K562 (cell line): ENCODE measurements at regions not wholly inside any gene's neighbourhood (a gene's known extent, or its start where the extent isn't known, plus 50 kb on each side); places are given as distances from the start of the nearest gene placed in this dataset.

Experiments
- ATAC-seq: fragments of 200-7000 bp; cut with Tn5 transposase; 3 replicates; pipeline ENCODE4 v1.9.1; 2020; ENCODE audit warnings: moderate library complexity
- BruUV-seq: library from RNA; stranded (reverse); fragments of 400-500 nt; replicated peaks from 2 replicates; lab custom pipeline; 2021; lab: Mats Ljungman, UMichigan
- CTCF ChIA-PET: fragments of 300-600 bp; formaldehyde crosslinking; extraction: SDS; loops from one replicate; lab custom pipeline; 2021; ENCODE audit warnings: low intra/inter-chr PET ratio; lab: Yijun Ruan, JAX
- POLR2A ChIA-PET: fragments of 300-600, 350-650 bp; sonication (Branson Sonifier 250); formaldehyde crosslinking; extraction: SDS; loops from one replicate; lab custom pipeline; 2021; ENCODE audit warnings: antibody characterized with exemption, inconsistent platforms; lab: Yijun Ruan, JAX
- DNase-seq, 4 experiments: peaks; one replicate each; pipeline versions ENCODE4 v3.0.0 to v3.0.0-alpha.2; 2011 to 2018; ENCODE audit warnings: low spot score in 3 of 4, mixed read lengths in 3 of 4; ENCODE audit errors: extremely low read depth in 1 of 4
- FAIRE-seq: peaks from 2 replicates; lab custom pipeline; 2011; peaks lifted over from hg19 to GRCh38; lab: Jason Lieb, UNC
- H2AFZ ChIP-seq: 2 replicates; pipeline ENCODE4 v1.6.0; 2011; ENCODE audit warnings: low read depth, low read length, control low read depth, inconsistent platforms
- H3K27ac ChIP-seq: fragments of 200-600 bp; 3 replicates; pipeline ENCODE4 v1.8.0; 2011; ENCODE audit warnings: low read depth, mild to moderate bottlenecking, control low read depth, inconsistent platforms, low read length, moderate library complexity, mixed read lengths; ENCODE audit errors: extremely low read depth
- H3K27me3 ChIP-seq, 2 experiments: fragments of 300-600 bp in 1 of 2; 2 replicates in 1 of 2; 3 replicates in 1 of 2; pipeline versions ENCODE4 v1.6.0 to v1.8.0; 2011; ENCODE audit warnings: inconsistent platforms in 2 of 2, low read length in 2 of 2, mild to moderate bottlenecking in 1 of 2, mixed read lengths in 1 of 2, moderate library complexity in 1 of 2; ENCODE audit not compliant: control insufficient read depth in 2 of 2, insufficient read depth in 2 of 2
- H3K36me3 ChIP-seq: fragments of 300-600 bp; 3 replicates; pipeline ENCODE4 v1.8.0; 2011; ENCODE audit warnings: mild to moderate bottlenecking, low read length, inconsistent platforms; ENCODE audit not compliant: control insufficient read depth, insufficient read depth
- H3K4me1 ChIP-seq, 2 experiments: fragments of 200-600 bp in 1 of 2; replicated peaks in 1 of 2; 2 replicates in 1 of 2; 3 replicates in 1 of 2; pipeline versions ENCODE4 v1.5.1 to v1.8.0; 2011; ENCODE audit warnings: inconsistent platforms in 2 of 2, low read length in 2 of 2, mild to moderate bottlenecking in 1 of 2, mixed read lengths in 1 of 2, moderate library complexity in 1 of 2; ENCODE audit not compliant: control insufficient read depth in 2 of 2, insufficient read depth in 2 of 2
- H3K4me2 ChIP-seq: 2 replicates; pipeline ENCODE4 v1.6.1; 2011; ENCODE audit warnings: low read length, control low read depth, inconsistent platforms, mixed read lengths; ENCODE audit not compliant: insufficient read depth
- H3K4me3 ChIP-seq: fragments of 200-600 bp; sonication (generic), shearing (Covaris generic); 2 replicates; pipeline ENCODE4 v1.5.1; 2016; ENCODE audit warnings: control low read depth, inconsistent platforms
- H3K79me2 ChIP-seq: fragments of 200-600 bp; 3 replicates; pipeline ENCODE4 v1.8.0; 2011; ENCODE audit warnings: low read length, inconsistent platforms; ENCODE audit not compliant: control insufficient read depth, insufficient read depth
- H3K9ac ChIP-seq, 2 experiments: 2 replicates each; pipeline versions ENCODE4 v1.6.0 to v1.6.1; 2011; ENCODE audit warnings: low read depth in 2 of 2, low read length in 2 of 2, control low read depth in 1 of 2, inconsistent platforms in 1 of 2, mild to moderate bottlenecking in 1 of 2, mixed read lengths in 1 of 2; ENCODE audit not compliant: insufficient read depth in 1 of 2
- H3K9me1 ChIP-seq: one replicate; pipeline ENCODE4 v1.6.0; 2011; ENCODE audit warnings: inconsistent platforms, mild to moderate bottlenecking, low read length, moderate library complexity; ENCODE audit not compliant: control insufficient read depth, insufficient read depth
- H3K9me3 ChIP-seq: replicated peaks from 2 replicates; pipeline ENCODE4 v1.5.1; 2011; ENCODE audit warnings: low read depth, low read length, inconsistent platforms; ENCODE audit not compliant: control insufficient read depth, insufficient read depth
- H4K20me1 ChIP-seq: replicated peaks from 2 replicates; pipeline ENCODE4 v1.6.1; 2011; ENCODE audit warnings: low read length, inconsistent platforms, mixed read lengths; ENCODE audit not compliant: control insufficient read depth, insufficient read depth
- BCOR ChIP-seq: fragments of 450-650 bp; IDR thresholded peaks from 2 replicates; pipeline ENCODE4 v1.6.1; 2016
- FIP1L1 ChIP-seq: fragments of 200-400 bp; formaldehyde crosslinking; IDR thresholded peaks from 2 replicates; pipeline ENCODE4 v1.6.1; 2018; ENCODE audit warnings: mild to moderate bottlenecking, low read depth, low read length; ENCODE audit not compliant: poor library complexity, severe bottlenecking
- GTF2A2 ChIP-seq: IDR thresholded peaks from 2 replicates; pipeline ENCODE4 v1.6.1; 2016; ENCODE audit warnings: mild to moderate bottlenecking, missing genetic modification characterization, missing compliant biosample characterization
- HDAC8 ChIP-seq: fragments of 450-650 bp; IDR thresholded peaks from 2 replicates; pipeline ENCODE4 v1.6.1; 2016; ENCODE audit warnings: mild to moderate bottlenecking, missing genetic modification characterization, moderate library complexity, missing compliant biosample characterization
- HLTF ChIP-seq: fragments of 450-650 bp; IDR thresholded peaks from 2 replicates; pipeline ENCODE4 v1.6.1; 2016
- ILF3 ChIP-seq: fragments of 450-650 bp; IDR thresholded peaks from 2 replicates; pipeline ENCODE4 v1.6.1; 2018; ENCODE audit warnings: antibody characterized with exemption, mild to moderate bottlenecking, moderate library complexity, borderline replicate concordance
- JUND ChIP-seq, 2 experiments: IDR thresholded peaks; 2 replicates in 1 of 2; 3 replicates in 1 of 2; pipeline ENCODE4 v1.6.1; 2011; ENCODE audit warnings: borderline replicate concordance in 2 of 2, low read depth in 2 of 2, low read length in 2 of 2, improper control_type of control experiment in 1 of 2, missing biosample characterization in 1 of 2, missing genetic modification characterization in 1 of 2, missing genetic modification reagents in 1 of 2
- MTA1 ChIP-seq: fragments of 450-650 bp; IDR thresholded peaks from 2 replicates; pipeline ENCODE4 v1.6.1; 2017; ENCODE audit warnings: borderline replicate concordance
- NBN ChIP-seq: fragments of 450-650 bp; IDR thresholded peaks from 2 replicates; pipeline ENCODE4 v1.6.1; 2016; ENCODE audit warnings: low read depth, mild to moderate bottlenecking
- OTX1 ChIP-seq: fragments of 450-650 bp; formaldehyde crosslinking; IDR thresholded peaks from 2 replicates; pipeline ENCODE4 v1.4.0; 2022; ENCODE audit warnings: mild to moderate bottlenecking
- PHF8 ChIP-seq: fragments of 200-600 bp; sonication (generic); IDR thresholded peaks from 2 replicates; pipeline ENCODE4 v1.6.1; 2012; ENCODE audit warnings: mixed run types, mild to moderate bottlenecking, inconsistent platforms, low read length, moderate library complexity, borderline replicate concordance
- TRIM28 ChIP-seq: fragments of 450-650 bp; IDR thresholded peaks from 2 replicates; pipeline ENCODE4 v1.6.1; 2017
- ZNF41 ChIP-seq: fragments of 250-450 bp; sonication (Bioruptor Pico); conservative IDR thresholded peaks from 2 replicates; pipeline ENCODE4 v1.4.0; 2020; ENCODE audit warnings: mild to moderate bottlenecking
- ZNF589 ChIP-seq: fragments of 200-800 bp; sonication (Bioruptor generic); IDR thresholded peaks from 2 replicates; pipeline ENCODE4 v1.6.1; 2016; ENCODE audit warnings: low read depth, missing genetic modification characterization, missing compliant biosample characterization
- WGBS: fragments of 100-300 bp; shearing (Covaris generic); methylation state at CpG from one replicate; pipeline ENCODE4 v1.1.6; 2016; ENCODE audit warnings: low coverage, mixed read lengths; ENCODE audit not compliant: insufficient coverage; ENCODE audit errors: missing lambda C conversion rate; 5-methylcytosine and 5-hydroxymethylcytosine counted together
- in situ Hi-C: fragments of 300-500 bp; cut with MboI; formaldehyde crosslinking; loops from 4 replicates; pipeline ENCODE4 v1.15.0; 2018; ENCODE audit warnings: inconsistent platforms, mixed read lengths
- intact Hi-C: fragments of 100-400 bp; cut with micrococcal nuclease; formaldehyde crosslinking; loops from 2 replicates; pipeline ENCODE4 v1.14.2; 2022
- TF ChIP-seq, protein P1 (sequence below): fragments of 250-450 bp; sonication (Bioruptor Pico); IDR thresholded peaks from 2 replicates; pipeline ENCODE4 v1.8.0; 2021; ENCODE audit warnings: moderate library complexity, mild to moderate bottlenecking, inconsistent platforms
- TF ChIP-seq, protein P2 (sequence below): fragments of 250-450 bp; sonication (Bioruptor Pico); IDR thresholded peaks from 2 replicates; pipeline ENCODE4 v1.8.0; 2022; ENCODE audit warnings: inconsistent platforms
- TF ChIP-seq, protein P3 (sequence below): fragments of 450-650 bp; formaldehyde crosslinking; IDR thresholded peaks from 2 replicates; pipeline ENCODE4 v1.4.0; 2020; ENCODE audit warnings: mild to moderate bottlenecking, moderate library complexity
- TF ChIP-seq, protein P4 (sequence below): IDR thresholded peaks from 2 replicates; pipeline ENCODE4 v1.6.1; 2011; ENCODE audit not compliant: insufficient read length; ENCODE audit errors: extremely low read depth

DNA sequence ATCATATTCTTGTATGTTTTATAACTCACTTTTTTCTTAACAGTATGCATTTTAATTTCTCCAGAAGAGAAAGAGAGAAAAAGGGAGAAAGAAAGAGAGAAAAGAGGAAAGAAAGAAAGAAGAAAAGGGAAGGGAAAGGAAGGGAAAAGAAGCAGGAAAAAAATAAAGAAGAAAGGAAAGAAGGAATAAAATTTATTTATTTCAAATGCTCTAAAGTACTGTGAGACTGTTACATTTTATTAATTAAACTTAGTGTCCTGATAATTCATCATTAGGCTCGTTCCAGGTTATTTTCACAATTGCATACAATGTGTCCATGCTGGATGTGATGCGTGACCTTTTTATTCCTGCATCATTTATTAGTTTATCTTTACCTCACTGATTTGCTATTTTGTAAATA, 1023.4 kb upstream of the KLHL29 start:
- WGBS: 3% methylated on average over 2 of the region's 2 CpGs
- CTCF ChIA-PET: no interaction called here
- TF ChIP-seq PHF8: no peak
- no peak for TF ChIP-seq JUND (IDR thresholded peaks at IDR 0.05; ENCODE audit: borderline replicate concordance, low read depth, low read length)
- no peak for TF ChIP-seq JUND (tag; IDR thresholded peaks at IDR 0.05; ENCODE audit: borderline replicate concordance, low read depth, low read length)
- TF ChIP-seq HLTF: no peak
- TF ChIP-seq BCOR: no peak
- TF ChIP-seq GTF2A2 (tag): no peak
- no peak for TF ChIP-seq NBN
- no peak for TF ChIP-seq TRIM28
- TF ChIP-seq, protein P1, sequence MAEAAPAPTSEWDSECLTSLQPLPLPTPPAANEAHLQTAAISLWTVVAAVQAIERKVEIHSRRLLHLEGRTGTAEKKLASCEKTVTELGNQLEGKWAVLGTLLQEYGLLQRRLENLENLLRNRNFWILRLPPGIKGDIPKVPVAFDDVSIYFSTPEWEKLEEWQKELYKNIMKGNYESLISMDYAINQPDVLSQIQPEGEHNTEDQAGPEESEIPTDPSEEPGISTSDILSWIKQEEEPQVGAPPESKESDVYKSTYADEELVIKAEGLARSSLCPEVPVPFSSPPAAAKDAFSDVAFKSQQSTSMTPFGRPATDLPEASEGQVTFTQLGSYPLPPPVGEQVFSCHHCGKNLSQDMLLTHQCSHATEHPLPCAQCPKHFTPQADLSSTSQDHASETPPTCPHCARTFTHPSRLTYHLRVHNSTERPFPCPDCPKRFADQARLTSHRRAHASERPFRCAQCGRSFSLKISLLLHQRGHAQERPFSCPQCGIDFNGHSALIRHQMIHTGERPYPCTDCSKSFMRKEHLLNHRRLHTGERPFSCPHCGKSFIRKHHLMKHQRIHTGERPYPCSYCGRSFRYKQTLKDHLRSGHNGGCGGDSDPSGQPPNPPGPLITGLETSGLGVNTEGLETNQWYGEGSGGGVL (CRISPR knock-in tag): no peak
- TF ChIP-seq, protein P2, sequence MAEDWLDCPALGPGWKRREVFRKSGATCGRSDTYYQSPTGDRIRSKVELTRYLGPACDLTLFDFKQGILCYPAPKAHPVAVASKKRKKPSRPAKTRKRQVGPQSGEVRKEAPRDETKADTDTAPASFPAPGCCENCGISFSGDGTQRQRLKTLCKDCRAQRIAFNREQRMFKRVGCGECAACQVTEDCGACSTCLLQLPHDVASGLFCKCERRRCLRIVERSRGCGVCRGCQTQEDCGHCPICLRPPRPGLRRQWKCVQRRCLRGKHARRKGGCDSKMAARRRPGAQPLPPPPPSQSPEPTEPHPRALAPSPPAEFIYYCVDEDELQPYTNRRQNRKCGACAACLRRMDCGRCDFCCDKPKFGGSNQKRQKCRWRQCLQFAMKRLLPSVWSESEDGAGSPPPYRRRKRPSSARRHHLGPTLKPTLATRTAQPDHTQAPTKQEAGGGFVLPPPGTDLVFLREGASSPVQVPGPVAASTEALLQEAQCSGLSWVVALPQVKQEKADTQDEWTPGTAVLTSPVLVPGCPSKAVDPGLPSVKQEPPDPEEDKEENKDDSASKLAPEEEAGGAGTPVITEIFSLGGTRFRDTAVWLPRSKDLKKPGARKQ (CRISPR knock-in tag): no peak
- TF ChIP-seq FIP1L1: no peak
- TF ChIP-seq OTX1 (CRISPR knock-in tag): no peak
- TF ChIP-seq ZNF589 (CRISPR knock-in tag): no peak
- TF ChIP-seq, protein P3, sequence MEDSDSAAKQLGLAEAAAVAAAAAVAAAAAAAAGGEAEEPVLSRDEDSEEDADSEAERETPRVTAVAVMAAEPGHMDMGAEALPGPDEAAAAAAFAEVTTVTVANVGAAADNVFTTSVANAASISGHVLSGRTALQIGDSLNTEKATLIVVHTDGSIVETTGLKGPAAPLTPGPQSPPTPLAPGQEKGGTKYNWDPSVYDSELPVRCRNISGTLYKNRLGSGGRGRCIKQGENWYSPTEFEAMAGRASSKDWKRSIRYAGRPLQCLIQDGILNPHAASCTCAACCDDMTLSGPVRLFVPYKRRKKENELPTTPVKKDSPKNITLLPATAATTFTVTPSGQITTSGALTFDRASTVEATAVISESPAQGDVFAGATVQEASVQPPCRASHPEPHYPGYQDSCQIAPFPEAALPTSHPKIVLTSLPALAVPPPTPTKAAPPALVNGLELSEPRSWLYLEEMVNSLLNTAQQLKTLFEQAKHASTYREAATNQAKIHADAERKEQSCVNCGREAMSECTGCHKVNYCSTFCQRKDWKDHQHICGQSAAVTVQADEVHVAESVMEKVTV (CRISPR knock-in tag): no peak
- TF ChIP-seq HDAC8 (tag): no peak
- TF ChIP-seq MTA1: no peak
- TF ChIP-seq, protein P4, sequence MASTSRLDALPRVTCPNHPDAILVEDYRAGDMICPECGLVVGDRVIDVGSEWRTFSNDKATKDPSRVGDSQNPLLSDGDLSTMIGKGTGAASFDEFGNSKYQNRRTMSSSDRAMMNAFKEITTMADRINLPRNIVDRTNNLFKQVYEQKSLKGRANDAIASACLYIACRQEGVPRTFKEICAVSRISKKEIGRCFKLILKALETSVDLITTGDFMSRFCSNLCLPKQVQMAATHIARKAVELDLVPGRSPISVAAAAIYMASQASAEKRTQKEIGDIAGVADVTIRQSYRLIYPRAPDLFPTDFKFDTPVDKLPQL: no peak
- no peak for TF ChIP-seq ZNF41 (CRISPR knock-in tag)
- TF ChIP-seq ILF3: no peak

More for the DNA sequence above, 1023.4 kb upstream of the KLHL29 start:
- Histone ChIP-seq H3K9me1 (no peaks in the 10 kb centered on the region), H3K79me2 (no peaks in the 10 kb centered on the region), H3K4me3 (no peak overlapping the region), H3K27ac (no peak overlapping the region), H3K4me1 (no peaks in the 10 kb centered on the region), H3K27me3 (no peaks in the 10 kb centered on the region), H4K20me1 (no peaks in the 10 kb centered on the region), H3K9ac (no peak overlapping the region), H3K4me2 (no peak overlapping the region), H3K9me3 (0 out of 2 replicates have a peak, but pooled peaks cover 1% of the 10 kb centered on the region), H3K36me3 (no peaks in the 10 kb centered on the region), H2AFZ (no peak overlapping the region)
- POLR2A ChIA-PET: no interaction called here
- ATAC-seq (no peak), FAIRE-seq (no peak), DNase-seq (no peak)
- in situ Hi-C loops (no loop called here), intact Hi-C loops (no loop called here)
- BruUV-seq: no TSS peak
